Loucy (cell line): ENCODE measurements at regions not wholly inside any gene's neighbourhood (a gene's known extent, or its start where the extent isn't known, plus 50 kb on each side); places are given as distances from the start of the nearest gene placed in this dataset.

Source experiments
- EZH2phosphoT487 ChIP-seq: fragments of 200-600 bp; IDR thresholded peaks from 2 replicates; pipeline ENCODE4 v1.6.1; 2018; ENCODE audit warnings: antibody characterized with exemption, mild to moderate bottlenecking, moderate library complexity, borderline replicate concordance
- TF ChIP-seq, protein P1 (sequence below): fragments of 200-600 bp; sonication (generic); conservative IDR thresholded peaks from 2 replicates; pipeline ENCODE4 v1.5.1; 2014; ENCODE audit warnings: mild to moderate bottlenecking, antibody characterized with exemption, low read length

- TF ChIP-seq, protein P1, sequence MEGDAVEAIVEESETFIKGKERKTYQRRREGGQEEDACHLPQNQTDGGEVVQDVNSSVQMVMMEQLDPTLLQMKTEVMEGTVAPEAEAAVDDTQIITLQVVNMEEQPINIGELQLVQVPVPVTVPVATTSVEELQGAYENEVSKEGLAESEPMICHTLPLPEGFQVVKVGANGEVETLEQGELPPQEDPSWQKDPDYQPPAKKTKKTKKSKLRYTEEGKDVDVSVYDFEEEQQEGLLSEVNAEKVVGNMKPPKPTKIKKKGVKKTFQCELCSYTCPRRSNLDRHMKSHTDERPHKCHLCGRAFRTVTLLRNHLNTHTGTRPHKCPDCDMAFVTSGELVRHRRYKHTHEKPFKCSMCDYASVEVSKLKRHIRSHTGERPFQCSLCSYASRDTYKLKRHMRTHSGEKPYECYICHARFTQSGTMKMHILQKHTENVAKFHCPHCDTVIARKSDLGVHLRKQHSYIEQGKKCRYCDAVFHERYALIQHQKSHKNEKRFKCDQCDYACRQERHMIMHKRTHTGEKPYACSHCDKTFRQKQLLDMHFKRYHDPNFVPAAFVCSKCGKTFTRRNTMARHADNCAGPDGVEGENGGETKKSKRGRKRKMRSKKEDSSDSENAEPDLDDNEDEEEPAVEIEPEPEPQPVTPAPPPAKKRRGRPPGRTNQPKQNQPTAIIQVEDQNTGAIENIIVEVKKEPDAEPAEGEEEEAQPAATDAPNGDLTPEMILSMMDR, result no peak
- TF ChIP-seq EZH2phosphoT487, result no peak
Measured at GRCh38 chr6:2523061-2523460, 227.7 kb downstream of the MYLK4 start.
